H1 (cell line): ENCODE measurements at regions not wholly inside any gene's neighbourhood (a gene's known extent, or its start where the extent isn't known, plus 50 kb on each side); places are given as distances from the start of the nearest gene placed in this dataset.

Experiments
- CTCF ChIA-PET: fragments of 300-600 bp; sonication (Branson Sonifier 250); formaldehyde crosslinking; loops from one replicate; lab custom pipeline; 2021; ENCODE audit not compliant: partially characterized antibody; lab: Charles Lee
- POLR2A ChIA-PET: fragments of 300-600 bp; sonication (Branson Sonifier 250); formaldehyde crosslinking; loops from one replicate; lab custom pipeline; 2021; ENCODE audit warnings: inconsistent platforms; ENCODE audit not compliant: partially characterized antibody; lab: Charles Lee
- DNase-seq, 2 experiments: peaks; one replicate each; pipeline versions ENCODE4 v3.0.0 to v3.0.0-alpha.2; 2010 to 2022; ENCODE audit warnings: low spot score in 2 of 2, low read depth in 1 of 2, mixed read lengths in 1 of 2
- FAIRE-seq: peaks from 2 replicates; lab custom pipeline; 2011; peaks lifted over from hg19 to GRCh38; lab: Jason Lieb, UNC
- H2AFZ ChIP-seq: 2 replicates; pipeline ENCODE4 v1.8.1; 2012; ENCODE audit warnings: low read length, inconsistent platforms
- H2AK5ac ChIP-seq: 2 replicates; pipeline ENCODE4 v1.6.1; 2013; ENCODE audit warnings: low read depth, low read length
- H2BK120ac ChIP-seq: replicated peaks from 2 replicates; pipeline ENCODE3; 2013; ENCODE audit warnings: low read depth, low read length, inconsistent platforms
- H2BK12ac ChIP-seq: 2 replicates; pipeline ENCODE4 v1.6.1; 2013; ENCODE audit warnings: low read depth, low read length
- H2BK15ac ChIP-seq: 2 replicates; pipeline ENCODE4 v1.6.1; 2013; ENCODE audit warnings: low read length
- H2BK20ac ChIP-seq: 2 replicates; pipeline ENCODE4 v1.6.1; 2013; ENCODE audit warnings: low read length
- H2BK5ac ChIP-seq: 2 replicates; pipeline ENCODE4 v1.6.1; 2013; ENCODE audit warnings: low read depth, low read length
- H3K14ac ChIP-seq: 2 replicates; pipeline ENCODE4 v1.6.1; 2013; ENCODE audit warnings: inconsistent platforms; ENCODE audit not compliant: insufficient read length
- H3K18ac ChIP-seq: 2 replicates; pipeline ENCODE4 v1.6.1; 2013; ENCODE audit warnings: low read length; ENCODE audit errors: extremely low read depth
- H3K23ac ChIP-seq: 2 replicates; pipeline ENCODE4 v1.6.1; 2013; ENCODE audit warnings: inconsistent platforms; ENCODE audit not compliant: insufficient read length
- H3K23me2 ChIP-seq: 2 replicates; pipeline ENCODE4 v1.6.1; 2013; ENCODE audit warnings: low read depth, low read length
- H3K27ac ChIP-seq: 2 replicates; pipeline ENCODE4 v1.6.1; 2011; ENCODE audit warnings: low read depth, low read length, inconsistent platforms
- H3K27me3 ChIP-seq, 4 experiments: replicated peaks in 1 of 4; 1 replicate in 1 of 4; 2 replicates in 3 of 4; pipeline versions ENCODE4 v1.6.1 to v1.8.1; 2011 to 2013; ENCODE audit warnings: low read length in 3 of 4, mild to moderate bottlenecking in 3 of 4, inconsistent platforms in 2 of 4, mixed read lengths in 2 of 4, moderate library complexity in 1 of 4; ENCODE audit not compliant: control insufficient read depth in 3 of 4, insufficient read depth in 3 of 4; ENCODE audit errors: extremely low read depth in 1 of 4
- H3K36me3 ChIP-seq, 4 experiments: 2 replicates each; pipeline versions ENCODE4 v1.6.1 to v1.8.1; 2011 to 2013; ENCODE audit warnings: mild to moderate bottlenecking in 4 of 4, low read length in 3 of 4, moderate library complexity in 2 of 4, control low read depth in 1 of 4, inconsistent platforms in 1 of 4; ENCODE audit not compliant: insufficient read depth in 4 of 4, control insufficient read depth in 2 of 4
- H3K4ac ChIP-seq: replicated peaks from 2 replicates; pipeline ENCODE3; 2013; ENCODE audit warnings: low read length, low read depth, mixed read lengths, inconsistent platforms; ENCODE audit not compliant: insufficient read length
- H3K4me1 ChIP-seq, 4 experiments: replicated peaks in 1 of 4; 1 replicate in 1 of 4; 2 replicates in 3 of 4; pipeline versions ENCODE4 v1.6.1 to v1.8.1; 2011 to 2013; ENCODE audit warnings: low read length in 3 of 4, inconsistent platforms in 2 of 4, mixed read lengths in 1 of 4; ENCODE audit not compliant: insufficient read depth in 4 of 4, control insufficient read depth in 3 of 4
- H3K4me2 ChIP-seq, 2 experiments: 2 replicates each; pipeline versions ENCODE4 v1.6.1 to v1.8.1; 2011 to 2013; ENCODE audit warnings: low read depth in 2 of 2, low read length in 2 of 2, control low read depth in 1 of 2, inconsistent platforms in 1 of 2, mild to moderate bottlenecking in 1 of 2; ENCODE audit not compliant: insufficient read depth in 1 of 2
- H3K4me3 ChIP-seq, 4 experiments: fragments of 200-600, 300-600 bp in 1 of 4; sonication (generic), shearing (Covaris generic), sonication (Bioruptor Twin) in 1 of 4; 2 replicates each; pipeline versions ENCODE4 v1.5.1 to v1.8.1; 2011 to 2016; ENCODE audit warnings: low read length in 4 of 4, low read depth in 3 of 4, control low read depth in 2 of 4, inconsistent platforms in 2 of 4, mild to moderate bottlenecking in 2 of 4, mixed read lengths in 1 of 4, moderate library complexity in 1 of 4; ENCODE audit not compliant: insufficient read depth in 2 of 4; ENCODE audit errors: extremely low read depth in 1 of 4
- H3K56ac ChIP-seq: replicated peaks from 2 replicates; pipeline ENCODE3; 2013; ENCODE audit warnings: low read depth, mild to moderate bottlenecking, mixed read lengths, low read length, inconsistent platforms; ENCODE audit not compliant: insufficient read length
- H3K79me1 ChIP-seq: 2 replicates; pipeline ENCODE4 v1.6.1; 2013; ENCODE audit warnings: low read depth, low read length, control low read depth
- H3K79me2 ChIP-seq, 2 experiments: 2 replicates each; pipeline versions ENCODE4 v1.6.1 to v1.8.1; 2012 to 2013; ENCODE audit warnings: low read length in 2 of 2, mild to moderate bottlenecking in 2 of 2, inconsistent platforms in 1 of 2; ENCODE audit not compliant: insufficient read depth in 2 of 2, control insufficient read depth in 1 of 2
- H3K9ac ChIP-seq, 4 experiments: replicated peaks in 1 of 4; 1 replicate in 1 of 4; 2 replicates in 3 of 4; pipeline versions ENCODE4 v1.6.1 to v1.8.1; 2011 to 2013; ENCODE audit warnings: low read depth in 3 of 4, low read length in 3 of 4, control low read depth in 2 of 4, mild to moderate bottlenecking in 2 of 4, moderate library complexity in 2 of 4, inconsistent platforms in 1 of 4; ENCODE audit errors: extremely low read depth in 1 of 4
- H3K9me3 ChIP-seq, 2 experiments: 2 replicates each; pipeline versions ENCODE4 v1.6.1 to v1.8.1; 2012 to 2013; ENCODE audit warnings: mild to moderate bottlenecking in 2 of 2, moderate library complexity in 2 of 2, control low read depth in 1 of 2, inconsistent platforms in 1 of 2, low read depth in 1 of 2, low read length in 1 of 2, mixed read lengths in 1 of 2; ENCODE audit not compliant: insufficient read depth in 2 of 2
- H4K20me1 ChIP-seq, 2 experiments: replicated peaks in 1 of 2; 2 replicates each; pipeline versions ENCODE3 to v1.8.1; 2011 to 2013; ENCODE audit warnings: inconsistent platforms in 2 of 2, low read length in 2 of 2, mild to moderate bottlenecking in 1 of 2; ENCODE audit not compliant: insufficient read depth in 2 of 2, control insufficient read depth in 1 of 2
- H4K5ac ChIP-seq: 2 replicates; pipeline ENCODE4 v1.6.1; 2013; ENCODE audit warnings: low read length, low read depth, mixed read lengths, inconsistent platforms; ENCODE audit not compliant: insufficient read length
- H4K8ac ChIP-seq: 2 replicates; pipeline ENCODE4 v1.8.0; 2013; ENCODE audit warnings: mild to moderate bottlenecking, moderate library complexity, low read length, inconsistent platforms; ENCODE audit not compliant: insufficient read depth; ENCODE audit errors: extremely low read depth
- H4K91ac ChIP-seq: replicated peaks from 2 replicates; pipeline ENCODE3; 2013; ENCODE audit warnings: low read length, mixed read lengths, inconsistent platforms; ENCODE audit not compliant: insufficient read length
- GABPA ChIP-seq: IDR thresholded peaks from 2 replicates; pipeline ENCODE4 v1.6.1; 2011; ENCODE audit warnings: mild to moderate bottlenecking, low read length, moderate library complexity, borderline replicate concordance; ENCODE audit not compliant: insufficient read depth
- POLR2A ChIP-seq, 2 experiments: IDR thresholded peaks; 1 replicate in 1 of 2; 2 replicates in 1 of 2; pipeline ENCODE4 v1.6.1; 2011; ENCODE audit warnings: low read depth in 2 of 2, low read length in 2 of 2, mild to moderate bottlenecking in 2 of 2; ENCODE audit errors: control extremely low read depth in 1 of 2
- SIRT6 ChIP-seq: IDR thresholded peaks from one replicate; pipeline ENCODE4 v1.7.1; 2012; ENCODE audit warnings: low read length, inconsistent platforms
- WGBS, 2 experiments: shearing (Covaris generic) in 1 of 2; methylation state at CpG; one replicate each; pipeline versions ENCODE4 v1.1.6 to v1.1.7; 2013 to 2015; ENCODE audit warnings: low lambda C conversion rate in 2 of 2, mixed read lengths in 2 of 2, inconsistent platforms in 1 of 2, low coverage in 1 of 2, missing lambda C conversion rate in 1 of 2; ENCODE audit not compliant: insufficient replicate concordance in 2 of 2, insufficient coverage in 1 of 2, insufficient read length in 1 of 2; ENCODE audit errors: extremely low coverage in 1 of 2, missing lambda C conversion rate in 1 of 2; 5-methylcytosine and 5-hydroxymethylcytosine counted together

GRCh38 chr15:75112848-75113492 is 88.7 kb upstream of the C15orf39 start:
- Histone ChIP-seq H3K56ac (no peak overlapping the region), H3K27ac (no peak overlapping the region), H3K23me2 (no peaks in the 10 kb centered on the region), H3K4me3 (no peak overlapping the region), H4K91ac (no peak overlapping the region), H2BK120ac (no peak overlapping the region), H3K18ac (no peak overlapping the region), H3K9ac (no peak overlapping the region), H2AK5ac (no peak overlapping the region), H3K36me3 (no peaks in the 10 kb centered on the region), H4K5ac (no peak overlapping the region), H2AFZ (no peak overlapping the region), H3K4me2 (no peak overlapping the region), H3K79me1 (no peaks in the 10 kb centered on the region), H2BK20ac (no peak overlapping the region), H4K20me1 (peaks cover 0 to 2% of the 10 kb centered on the region in 2 experiments), H3K27me3 (no peaks in the 10 kb centered on the region; a peak in 1 of 7 replicates), H2BK15ac (no peak overlapping the region), H3K23ac (no peak overlapping the region), H2BK5ac (no peak overlapping the region), H2BK12ac (no peak overlapping the region), H4K8ac (no peak overlapping the region), H3K4me1 (no peaks in the 10 kb centered on the region), H3K14ac (no peak overlapping the region), H3K9me3 (peaks cover 0 to 7% of the 10 kb centered on the region in 2 experiments; a peak in 1 of 4 replicates), H3K4ac (no peak overlapping the region), H3K79me2 (no peaks in the 10 kb centered on the region)
- ChIA-PET CTCF (no interaction called here), POLR2A (no interaction called here)
- FAIRE-seq: no peak
- no peak for TF ChIP-seq GABPA
- TF ChIP-seq SIRT6: no peak
- no peak for TF ChIP-seq POLR2A (IDR thresholded peaks at IDR 0.05; ENCODE audit: control extremely low read depth in 1 of 2, low read depth in 2 of 2, low read length in 2 of 2)
- 93% methylated on average over 3 of the region's 3 CpGs; no CpG with 5 or more reads in 1 of the 2 experiments for WGBS, 2 experiments
- DNase-seq: no peak
